ENCODE measurements at regions not wholly inside any gene's neighbourhood (a gene's known extent, or its start where the extent isn't known, plus 50 kb on each side); places are given as distances from the start of the nearest gene placed in this dataset.

- H3K9me3 ChIP-seq (ENCODE audit: control insufficient read depth, insufficient read depth, low read length), result no peaks in the 10 kb centered on the region
- H3K4me1 ChIP-seq (ENCODE audit: control insufficient read depth, low read length), result peaks cover 4% of the 10 kb centered on the region; the same call in 1 of the 2 replicates
- no peaks in the 10 kb centered on the region for H4K20me1 ChIP-seq (ENCODE audit: control insufficient read depth, insufficient read depth, low read depth, low read length)
- no peak overlapping the region for H3K27ac ChIP-seq (ENCODE audit: low read depth, low read length)
- TF ChIP-seq CTCF (IDR thresholded peaks at IDR 0.05; ENCODE audit: low read depth, low read length, poor library complexity, severe bottlenecking) (no peak), EZH2phosphoT487 (IDR thresholded peaks at IDR 0.05; ENCODE audit: borderline replicate concordance, low read length) (no peak)
- H3K27me3 ChIP-seq (ENCODE audit: control insufficient read depth, low read length), result no peaks in the 10 kb centered on the region
- no peak overlapping the region for H3K4me2 ChIP-seq (ENCODE audit: low read length)
- H3K9me2 ChIP-seq (replicated peaks; ENCODE audit: control insufficient read depth, low read length), result no peaks in the 10 kb centered on the region
- no peak overlapping the region for H3K4me3 ChIP-seq (ENCODE audit: low read length)
- H3K36me3 ChIP-seq (ENCODE audit: control insufficient read depth, low read length), result no peaks in the 10 kb centered on the region
- H3F3A ChIP-seq (ENCODE audit: control insufficient read depth, insufficient read depth), result no peaks in the 10 kb centered on the region
- H3K79me2 ChIP-seq (ENCODE audit: control insufficient read depth, low read length), result no peaks in the 10 kb centered on the region
Measured at GRCh38 chr21:28333578-28334075, 659.0 kb downstream of the LTN1 start.

- H3K9me3 ChIP-seq (ENCODE audit: control insufficient read depth, insufficient read depth, low read length), result no peaks in the 10 kb centered on the region
- no peaks in the 10 kb centered on the region for H4K20me1 ChIP-seq (ENCODE audit: control insufficient read depth, insufficient read depth, low read depth, low read length)
- no peak overlapping the region for H3K4me3 ChIP-seq (ENCODE audit: low read length)
- H3F3A ChIP-seq (ENCODE audit: control insufficient read depth, insufficient read depth), result no peaks in the 10 kb centered on the region
- H3K9me2 ChIP-seq (replicated peaks; ENCODE audit: control insufficient read depth, low read length), result no peaks in the 10 kb centered on the region
- TF ChIP-seq CTCF (IDR thresholded peaks at IDR 0.05; ENCODE audit: low read depth, low read length, poor library complexity, severe bottlenecking), result no peak
- no peak overlapping the region for H3K27ac ChIP-seq (ENCODE audit: low read depth, low read length)
- H3K27me3 ChIP-seq (ENCODE audit: control insufficient read depth, low read length), result no peaks in the 10 kb centered on the region
- H3K4me1 ChIP-seq (ENCODE audit: control insufficient read depth, low read length), result peaks cover 4% of the 10 kb centered on the region; the same call in 1 of the 2 replicates
- H3K79me2 ChIP-seq (ENCODE audit: control insufficient read depth, low read length), result no peaks in the 10 kb centered on the region
- no peak overlapping the region for H3K4me2 ChIP-seq (ENCODE audit: low read length)
- no peaks in the 10 kb centered on the region for H3K36me3 ChIP-seq (ENCODE audit: control insufficient read depth, low read length)
Measured at GRCh38 chr21:28332796-28333195, 659.9 kb downstream of the LTN1 start.

GRCh38 chr21:28325618-28326017, 667.1 kb downstream of the LTN1 start:
- Histone ChIP-seq H4K20me1 (ENCODE audit: control insufficient read depth, insufficient read depth, low read depth, low read length) (no peaks in the 10 kb centered on the region), H3K36me3 (ENCODE audit: control insufficient read depth, low read length) (no peaks in the 10 kb centered on the region), H3K9me3 (ENCODE audit: control insufficient read depth, insufficient read depth, low read length) (no peaks in the 10 kb centered on the region), H3K27ac (ENCODE audit: low read depth, low read length) (no peak overlapping the region), H3K4me2 (ENCODE audit: low read length) (no peak overlapping the region), H3K4me1 (ENCODE audit: control insufficient read depth, low read length) (no peaks in the 10 kb centered on the region), H3F3A (ENCODE audit: control insufficient read depth, insufficient read depth) (no peaks in the 10 kb centered on the region), H3K9me2 (replicated peaks; ENCODE audit: control insufficient read depth, low read length) (no peaks in the 10 kb centered on the region), H3K27me3 (ENCODE audit: control insufficient read depth, low read length) (no peaks in the 10 kb centered on the region), H3K4me3 (ENCODE audit: low read length) (no peak overlapping the region), H3K79me2 (ENCODE audit: control insufficient read depth, low read length) (no peaks in the 10 kb centered on the region)
- no peak for TF ChIP-seq CTCF (IDR thresholded peaks at IDR 0.05; ENCODE audit: low read depth, low read length, poor library complexity, severe bottlenecking)
- no peak for TF ChIP-seq EZH2phosphoT487 (IDR thresholded peaks at IDR 0.05; ENCODE audit: borderline replicate concordance, low read length)
